ENCODE measurements at regions not wholly inside any gene's neighbourhood (a gene's known extent, or its start where the extent isn't known, plus 50 kb on each side); places are given as distances from the start of the nearest gene placed in this dataset.

GRCh38 chr3:162960269-162960668 lies 1463.7 kb downstream of the OTOL1 start:
- H3K4me1 Mint-ChIP-seq = no peaks in the 10 kb centered on the region
- no peak overlapping the region for H4K91ac ChIP-seq (ENCODE audit: insufficient read length, low read depth, low read length)
- H3K18ac ChIP-seq (ENCODE audit: insufficient read length, low read depth, low read length) = no peak overlapping the region
- no peaks in the 10 kb centered on the region for H4K20me1 ChIP-seq (ENCODE audit: control insufficient read depth, insufficient read depth, insufficient read length)
- H3K4me2 ChIP-seq (ENCODE audit: insufficient read depth, insufficient read length, low read length) = no peak overlapping the region
- WGBS (ENCODE audit: extremely low coverage, insufficient read length, low lambda C conversion rate) = no CpG with 5 or more reads among the region's 1 CpG
- H2AK5ac ChIP-seq (ENCODE audit: insufficient read length, low read length) = no peak overlapping the region
- H4K8ac ChIP-seq (replicated peaks; ENCODE audit: insufficient read length, low read depth, low read length) = no peak overlapping the region
- H4K5ac ChIP-seq (ENCODE audit: insufficient read length, low read depth, low read length) = no peak overlapping the region
- H3K4me1 ChIP-seq (ENCODE audit: insufficient read depth, low read length) = no peaks in the 10 kb centered on the region
- no peak overlapping the region for H3K9ac ChIP-seq (ENCODE audit: extremely low read depth, insufficient read length, low read length)
- no peak overlapping the region for H2AFZ ChIP-seq (ENCODE audit: low read length)
- H3K4me3 Mint-ChIP-seq = no peak overlapping the region
- no peak overlapping the region for H3K27ac ChIP-seq (ENCODE audit: insufficient read length, low read depth, low read length)
- no peak overlapping the region for H3K14ac ChIP-seq (ENCODE audit: insufficient read depth, low read length)
- H2BK120ac ChIP-seq (ENCODE audit: low read depth, low read length, poor library complexity, severe bottlenecking) = no peak overlapping the region
- no peak overlapping the region for H3K56ac ChIP-seq (ENCODE audit: insufficient read length, low read depth, low read length)
- no peak overlapping the region for H3K23ac ChIP-seq (ENCODE audit: insufficient read length, low read depth, low read length)
- H3K27me3 Mint-ChIP-seq (ENCODE audit: low read depth) = no peaks in the 10 kb centered on the region
- H3K27ac Mint-ChIP-seq = no peak overlapping the region
- no peak overlapping the region for H3T11ph ChIP-seq (ENCODE audit: low read length)
- H3K4ac ChIP-seq (ENCODE audit: low read depth, low read length) = no peak overlapping the region
- H3K9me3 Mint-ChIP-seq = peaks cover 0 to 7% of the 10 kb centered on the region in 2 experiments; a peak in 4 of 5 replicates
- H2BK20ac ChIP-seq (ENCODE audit: low read depth, low read length, poor library complexity, severe bottlenecking) = no peak overlapping the region
- H3K79me2 ChIP-seq (ENCODE audit: insufficient read depth, low read length) = no peaks in the 10 kb centered on the region
- H3K27me3 ChIP-seq (ENCODE audit: insufficient read depth, low read length) = no peaks in the 10 kb centered on the region
- peaks cover 0 to 5% (median 4%) of the 10 kb centered on the region in 3 experiments; a peak in 4 of 7 replicates for H3K36me3 Mint-ChIP-seq (ENCODE audit: insufficient read depth in 1 of 3, low read depth in 3 of 3)
- no peaks in the 10 kb centered on the region for H3K79me1 ChIP-seq (ENCODE audit: insufficient read depth, low read depth, low read length, poor library complexity, severe bottlenecking)
- DNase-seq = no peak
- H2BK5ac ChIP-seq (ENCODE audit: insufficient read length, low read length) = no peak overlapping the region
- H2BK12ac ChIP-seq (ENCODE audit: insufficient read length, low read depth, low read length) = no peak overlapping the region
- no peaks in the 10 kb centered on the region for H3K23me2 ChIP-seq (ENCODE audit: insufficient read length, low read depth, low read length, poor library complexity, severe bottlenecking)
- H3K9me3 ChIP-seq (ENCODE audit: control insufficient read depth, low read depth, low read length) = no peaks in the 10 kb centered on the region
- TF ChIP-seq CTCF (conservative IDR thresholded peaks at IDR 0.05) = no peak
- H2BK15ac ChIP-seq (ENCODE audit: low read depth, low read length) = no peak overlapping the region

All from H9 (cell line).